ENCODE measurements at regions not wholly inside any gene's neighbourhood (a gene's known extent, or its start where the extent isn't known, plus 50 kb on each side); places are given as distances from the start of the nearest gene placed in this dataset.

DNA sequence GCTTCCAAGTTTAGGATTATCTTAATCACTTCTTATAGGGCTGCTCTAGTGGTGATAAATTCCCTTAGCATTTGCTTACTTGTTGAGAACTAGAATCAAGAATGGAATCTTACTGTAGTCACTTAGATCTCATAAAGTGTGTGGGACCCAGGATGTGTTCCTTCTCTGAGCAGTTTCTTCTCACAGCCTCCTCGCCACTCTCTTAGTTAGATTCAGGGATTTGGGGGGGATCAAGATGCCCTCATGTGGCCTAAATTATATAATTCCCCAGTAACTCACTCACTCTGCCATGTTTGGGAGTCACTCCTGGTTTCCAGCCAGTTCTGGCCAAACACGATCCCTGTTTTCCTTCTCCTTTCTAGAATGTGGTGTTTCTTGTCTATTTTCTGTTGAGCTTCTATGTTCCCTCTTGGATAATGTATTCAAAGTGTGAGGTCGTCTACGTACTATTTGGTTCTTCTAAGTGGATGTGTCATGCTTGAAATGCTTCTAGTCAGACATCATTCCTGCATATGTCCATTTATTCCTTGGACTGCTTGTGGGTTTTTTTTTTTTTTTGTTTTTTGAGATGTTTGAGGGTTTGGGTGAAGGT, 414.9 kb upstream of the SYT4 start:
- no peaks in the 10 kb centered on the region for H3K27me3 ChIP-seq (ENCODE audit: control insufficient read depth, insufficient read depth, low read length)
- DNase-seq = no peak
- H3K27ac ChIP-seq (ENCODE audit: low read length) = no peak overlapping the region
- H3K4me3 ChIP-seq (ENCODE audit: low read length) = no peak overlapping the region
- WGBS (ENCODE audit: insufficient coverage) = no CpG with 5 or more reads among the region's 4 CpGs
- no peaks in the 10 kb centered on the region for H3K4me1 ChIP-seq (ENCODE audit: control insufficient read depth, insufficient read depth, low read length)
- H3K36me3 ChIP-seq (ENCODE audit: control insufficient read depth, insufficient read depth, low read length) = no peaks in the 10 kb centered on the region
- H3K9me3 ChIP-seq (replicated peaks; ENCODE audit: control insufficient read depth, low read depth, low read length) = peaks cover 2% of the 10 kb centered on the region

DNA sequence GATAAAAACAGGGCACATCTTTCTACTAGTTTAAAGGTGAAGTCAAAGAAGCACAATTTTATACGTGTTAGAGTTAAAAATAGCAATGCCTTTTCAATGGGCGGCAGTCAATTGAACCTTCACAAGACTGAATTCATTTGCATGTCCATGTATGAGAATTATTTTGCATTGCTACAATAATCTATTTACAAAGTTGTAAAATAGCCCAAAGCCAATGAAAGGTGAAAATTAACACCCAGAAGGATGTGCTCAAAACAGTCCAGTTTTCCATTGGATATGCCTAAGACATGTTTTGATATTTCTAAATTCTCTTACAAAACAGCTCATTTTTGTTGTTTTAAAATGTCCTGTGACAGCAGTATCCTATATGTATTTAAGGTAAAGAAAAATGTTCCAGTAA, 425.1 kb upstream of the SYT4 start:
- no CpG with 5 or more reads among the region's 2 CpGs for WGBS (ENCODE audit: insufficient coverage)
- no peaks in the 10 kb centered on the region for H3K27me3 ChIP-seq (ENCODE audit: control insufficient read depth, insufficient read depth, low read length)

GRCh38 chr18:43703050-43703449, 425.8 kb upstream of the SYT4 start:
- Histone ChIP-seq H3K4me3 (ENCODE audit: low read length) (no peak overlapping the region), H3K27me3 (ENCODE audit: control insufficient read depth, insufficient read depth, low read length) (no peaks in the 10 kb centered on the region), H3K27ac (ENCODE audit: low read length) (no peak overlapping the region), H3K9me3 (replicated peaks; ENCODE audit: control insufficient read depth, low read depth, low read length) (no peaks in the 10 kb centered on the region), H3K36me3 (ENCODE audit: control insufficient read depth, insufficient read depth, low read length) (no peaks in the 10 kb centered on the region), H3K4me1 (ENCODE audit: control insufficient read depth, insufficient read depth, low read length) (no peaks in the 10 kb centered on the region)
- WGBS (ENCODE audit: insufficient coverage) = no CpG with 5 or more reads among the region's 2 CpGs
- DNase-seq = no peak

More for the DNA sequence above, 425.1 kb upstream of the SYT4 start:
- H3K4me1 ChIP-seq (ENCODE audit: control insufficient read depth, insufficient read depth, low read length) = no peaks in the 10 kb centered on the region
- H3K27ac ChIP-seq (ENCODE audit: low read length) = no peak overlapping the region
- no peak overlapping the region for H3K4me3 ChIP-seq (ENCODE audit: low read length)
- H3K36me3 ChIP-seq (ENCODE audit: control insufficient read depth, insufficient read depth, low read length) = no peaks in the 10 kb centered on the region
- no peaks in the 10 kb centered on the region for H3K9me3 ChIP-seq (replicated peaks; ENCODE audit: control insufficient read depth, low read depth, low read length)
- DNase-seq = no peak

DNA sequence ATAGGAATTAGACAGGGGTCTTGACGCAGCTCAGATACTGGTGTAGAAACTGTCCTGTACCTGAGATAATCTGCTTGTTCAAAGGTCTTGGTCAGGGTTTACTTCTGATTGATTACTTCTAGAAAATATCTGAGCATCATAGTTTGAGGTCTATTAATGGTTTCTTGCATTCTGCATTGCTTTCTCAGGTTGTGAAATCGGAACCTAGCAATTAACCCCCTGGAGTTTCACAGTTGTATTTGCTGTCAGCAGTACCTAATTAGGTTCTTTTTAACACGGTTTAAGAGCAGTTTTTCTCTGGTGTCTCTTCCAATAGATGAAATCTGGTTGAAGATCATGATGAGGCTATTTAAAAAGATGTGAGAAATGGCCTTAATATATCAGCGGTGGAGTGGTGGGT, 428.6 kb upstream of the SYT4 start:
- WGBS (ENCODE audit: insufficient coverage) = 0% methylated on average over 1 of the region's 4 CpGs
- Histone ChIP-seq H3K27ac (ENCODE audit: low read length) (no peak overlapping the region), H3K36me3 (ENCODE audit: control insufficient read depth, insufficient read depth, low read length) (no peaks in the 10 kb centered on the region), H3K4me3 (ENCODE audit: low read length) (no peak overlapping the region), H3K9me3 (replicated peaks; ENCODE audit: control insufficient read depth, low read depth, low read length) (no peaks in the 10 kb centered on the region), H3K4me1 (ENCODE audit: control insufficient read depth, insufficient read depth, low read length) (no peaks in the 10 kb centered on the region), H3K27me3 (ENCODE audit: control insufficient read depth, insufficient read depth, low read length) (no peaks in the 10 kb centered on the region)
- DNase-seq = no peak

DNA sequence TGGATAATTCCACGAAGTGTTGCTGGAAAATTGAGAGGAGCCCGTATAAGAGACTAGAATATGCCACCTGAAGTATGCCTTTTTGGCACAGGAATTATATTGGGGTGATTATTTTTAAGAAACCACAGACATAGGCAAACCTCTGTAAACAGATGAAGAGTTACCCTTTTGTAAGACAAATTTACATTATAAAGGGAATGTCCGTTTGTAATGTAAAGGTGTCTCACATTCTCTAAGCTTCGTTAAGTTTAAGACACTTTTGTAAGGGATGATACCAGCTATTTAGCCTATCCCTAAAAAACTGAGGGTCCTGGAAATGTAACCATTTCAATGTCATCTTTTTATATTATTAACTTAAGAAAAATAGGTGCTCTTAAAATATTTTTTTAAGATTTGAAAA, 432.8 kb upstream of the SYT4 start:
- 80% methylated on average over 1 of the region's 4 CpGs for WGBS (ENCODE audit: insufficient coverage)
- Histone ChIP-seq H3K4me1 (ENCODE audit: control insufficient read depth, insufficient read depth, low read length) (no peaks in the 10 kb centered on the region), H3K27ac (ENCODE audit: low read length) (no peak overlapping the region), H3K4me3 (ENCODE audit: low read length) (no peak overlapping the region), H3K27me3 (ENCODE audit: control insufficient read depth, insufficient read depth, low read length) (no peaks in the 10 kb centered on the region), H3K36me3 (ENCODE audit: control insufficient read depth, insufficient read depth, low read length) (no peaks in the 10 kb centered on the region), H3K9me3 (replicated peaks; ENCODE audit: control insufficient read depth, low read depth, low read length) (no peaks in the 10 kb centered on the region)
- no peak for DNase-seq

- Histone ChIP-seq H3K27ac (ENCODE audit: low read length) (no peak overlapping the region), H3K4me1 (ENCODE audit: control insufficient read depth, insufficient read depth, low read length) (no peaks in the 10 kb centered on the region), H3K4me3 (ENCODE audit: low read length) (no peak overlapping the region), H3K9me3 (replicated peaks; ENCODE audit: control insufficient read depth, low read depth, low read length) (no peaks in the 10 kb centered on the region), H3K36me3 (ENCODE audit: control insufficient read depth, insufficient read depth, low read length) (no peaks in the 10 kb centered on the region), H3K27me3 (ENCODE audit: control insufficient read depth, insufficient read depth, low read length) (no peaks in the 10 kb centered on the region)
- WGBS (ENCODE audit: insufficient coverage) = 92% methylated on average over 2 of the region's 3 CpGs
- no peak for DNase-seq
Measured at GRCh38 chr18:43714343-43715010, 437.2 kb upstream of the SYT4 start.

- no peak overlapping the region for H3K27ac ChIP-seq (ENCODE audit: low read length)
- H3K36me3 ChIP-seq (ENCODE audit: control insufficient read depth, insufficient read depth, low read length) = no peaks in the 10 kb centered on the region
- no peaks in the 10 kb centered on the region for H3K27me3 ChIP-seq (ENCODE audit: control insufficient read depth, insufficient read depth, low read length)
- peaks cover 2% of the 10 kb centered on the region for H3K9me3 ChIP-seq (replicated peaks; ENCODE audit: control insufficient read depth, low read depth, low read length)
- no CpG with 5 or more reads among the region's 1 CpG for WGBS (ENCODE audit: insufficient coverage)
- no peak for DNase-seq
- no peak overlapping the region for H3K4me3 ChIP-seq (ENCODE audit: low read length)
- H3K4me1 ChIP-seq (ENCODE audit: control insufficient read depth, insufficient read depth, low read length) = no peaks in the 10 kb centered on the region
Measured at GRCh38 chr18:43719267-43719795, 442.0 kb upstream of the SYT4 start.

GRCh38 chr18:43720041-43720440, 442.8 kb upstream of the SYT4 start:
- DNase-seq = no peak
- H3K27ac ChIP-seq (ENCODE audit: low read length) = no peak overlapping the region
- peaks cover 2% of the 10 kb centered on the region for H3K9me3 ChIP-seq (replicated peaks; ENCODE audit: control insufficient read depth, low read depth, low read length)
- H3K4me1 ChIP-seq (ENCODE audit: control insufficient read depth, insufficient read depth, low read length) = no peaks in the 10 kb centered on the region
- H3K27me3 ChIP-seq (ENCODE audit: control insufficient read depth, insufficient read depth, low read length) = no peaks in the 10 kb centered on the region
- no peak overlapping the region for H3K4me3 ChIP-seq (ENCODE audit: low read length)
- no CpG with 5 or more reads among the region's 2 CpGs for WGBS (ENCODE audit: insufficient coverage)
- no peaks in the 10 kb centered on the region for H3K36me3 ChIP-seq (ENCODE audit: control insufficient read depth, insufficient read depth, low read length)

DNA sequence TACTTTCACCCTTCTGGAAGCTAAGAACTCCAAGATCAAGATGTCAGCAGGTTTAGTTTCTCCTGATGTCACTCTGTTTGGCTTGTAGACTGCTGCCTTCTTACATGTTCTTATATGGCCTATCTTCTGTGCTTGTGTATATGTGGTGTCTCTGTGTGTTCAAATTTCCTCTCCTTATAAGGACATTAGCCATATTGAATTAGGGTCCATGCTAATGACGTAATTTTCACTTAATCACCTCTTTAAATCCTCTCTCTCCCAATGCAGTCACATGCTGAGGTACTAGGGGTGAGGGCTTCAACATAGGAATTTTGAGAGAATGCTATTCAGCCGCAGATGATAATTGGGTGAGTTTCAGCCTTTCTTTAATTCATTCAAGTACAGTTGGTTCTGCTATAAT, 458.3 kb upstream of the SYT4 start:
- Histone ChIP-seq H3K4me3 (ENCODE audit: low read length) (no peak overlapping the region), H3K36me3 (ENCODE audit: control insufficient read depth, insufficient read depth, low read length) (no peaks in the 10 kb centered on the region), H3K9me3 (replicated peaks; ENCODE audit: control insufficient read depth, low read depth, low read length) (no peaks in the 10 kb centered on the region), H3K4me1 (ENCODE audit: control insufficient read depth, insufficient read depth, low read length) (no peaks in the 10 kb centered on the region), H3K27me3 (ENCODE audit: control insufficient read depth, insufficient read depth, low read length) (no peaks in the 10 kb centered on the region), H3K27ac (ENCODE audit: low read length) (no peak overlapping the region)
- WGBS (ENCODE audit: insufficient coverage) = no CpG with 5 or more reads among the region's 2 CpGs
- DNase-seq = no peak

- no peaks in the 10 kb centered on the region for H3K36me3 ChIP-seq (ENCODE audit: control insufficient read depth, insufficient read depth, low read length)
Measured at GRCh38 chr18:43744960-43745745, 467.9 kb upstream of the SYT4 start.

More at GRCh38 chr18:43744960-43745745, 467.9 kb upstream of the SYT4 start:
- DNase-seq = no peak
- Histone ChIP-seq H3K4me1 (ENCODE audit: control insufficient read depth, insufficient read depth, low read length) (no peaks in the 10 kb centered on the region), H3K27ac (ENCODE audit: low read length) (no peak overlapping the region), H3K4me3 (ENCODE audit: low read length) (no peak overlapping the region), H3K9me3 (replicated peaks; ENCODE audit: control insufficient read depth, low read depth, low read length) (no peaks in the 10 kb centered on the region), H3K27me3 (ENCODE audit: control insufficient read depth, insufficient read depth, low read length) (no peaks in the 10 kb centered on the region)
- WGBS (ENCODE audit: insufficient coverage) = 88% methylated on average over 2 of the region's 2 CpGs

All from muscle of leg (tissue), 3 donors.